ENCODE measurements at regions not wholly inside any gene's neighbourhood (a gene's known extent, or its start where the extent isn't known, plus 50 kb on each side); places are given as distances from the start of the nearest gene placed in this dataset.

DNA sequence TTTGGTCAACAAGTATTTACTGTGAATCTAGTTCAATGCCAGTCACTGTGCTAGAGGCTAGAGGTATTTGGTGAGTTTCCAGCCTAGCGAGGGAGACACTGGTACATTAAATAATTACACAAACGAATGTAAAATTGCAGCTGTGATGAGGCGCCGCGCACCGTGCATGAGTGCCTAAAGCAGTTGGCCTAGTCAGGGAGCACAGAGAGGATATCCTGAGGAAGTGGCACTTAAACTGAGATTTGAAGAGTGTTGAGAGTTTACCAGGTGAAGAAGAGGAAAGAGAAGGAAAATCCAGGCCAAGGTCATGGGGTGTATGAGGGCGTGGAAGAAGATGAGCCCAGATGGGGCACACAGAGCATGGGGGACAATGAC lies 157.6 kb upstream of the NDUFV2 start:
- TF ChIP-seq TAF1 (IDR thresholded peaks at IDR 0.05; ENCODE audit: low read depth, low read length), result no peak
- no peak for TF ChIP-seq SPI1 (IDR thresholded peaks at IDR 0.05; ENCODE audit: low read depth, low read length)
- TF ChIP-seq POLR2A (IDR thresholded peaks at IDR 0.05; ENCODE audit: low read depth, low read length), result no peak
- TF ChIP-seq POLR2AphosphoS5 (IDR thresholded peaks at IDR 0.05; ENCODE audit: low read depth, low read length), result no peak
- TF ChIP-seq POU2F2 (IDR thresholded peaks at IDR 0.05; ENCODE audit: low read depth, low read length), result no peak
